GM19463 (cell line): ENCODE measurements at regions not wholly inside any gene's neighbourhood (a gene's known extent, or its start where the extent isn't known, plus 50 kb on each side); places are given as distances from the start of the nearest gene placed in this dataset.

Experiments used
- ATAC-seq: cut with Tn5 transposase; IDR thresholded peaks from one replicate; pipeline ENCODE4 v1.9.1; 2021; ENCODE audit warnings: mild to moderate bottlenecking, moderate library complexity; ENCODE audit not compliant: unreplicated experiment

- peak; percentile 53 for ATAC-seq
Measured at GRCh38 chr4:14800977-14801376, 201.3 kb upstream of the CPEB2 start.

GRCh38 chr4:14802596-14802995 is 199.7 kb upstream of the CPEB2 start:
- no peak for ATAC-seq

DNA sequence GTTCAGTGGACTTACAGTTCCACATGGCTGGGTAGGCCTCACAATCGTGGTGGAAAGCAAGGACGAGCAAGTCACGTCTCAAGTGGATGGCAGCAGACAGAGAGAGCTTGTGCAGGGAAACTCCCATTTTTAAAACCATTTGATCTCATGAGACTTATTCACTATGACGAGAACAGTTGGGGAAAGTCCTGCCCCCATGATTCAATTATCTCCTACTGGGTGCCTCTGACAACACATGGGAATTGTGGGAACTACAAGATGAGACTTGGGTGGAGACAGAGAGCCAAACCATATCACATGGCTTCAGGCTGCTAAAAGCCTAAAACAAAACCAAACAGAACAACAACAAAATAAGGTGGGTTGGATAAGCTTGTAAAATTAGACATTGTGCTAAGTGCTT is 194.4 kb upstream of the CPEB2 start:
- no peak for ATAC-seq

DNA sequence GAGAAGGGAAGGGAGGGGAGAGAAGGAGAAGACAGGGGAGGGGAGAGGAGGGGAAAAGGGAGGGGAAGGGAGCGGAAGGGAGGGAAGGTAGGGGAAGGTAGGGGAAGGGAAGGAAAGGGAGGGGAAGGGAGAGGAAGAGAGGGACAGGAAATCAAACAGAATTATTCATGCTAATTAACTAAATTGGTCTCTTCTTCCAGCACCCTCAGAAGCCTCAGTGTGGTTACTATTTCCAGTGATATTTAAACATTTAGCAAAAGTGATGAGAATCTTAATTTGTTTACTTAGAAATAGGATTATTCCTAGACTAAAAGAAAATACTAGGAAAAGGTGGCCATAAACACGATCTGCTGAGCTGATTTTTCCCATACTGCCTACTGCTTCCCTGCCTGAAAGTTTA is 193.1 kb upstream of the CPEB2 start:
- no peak for ATAC-seq

DNA sequence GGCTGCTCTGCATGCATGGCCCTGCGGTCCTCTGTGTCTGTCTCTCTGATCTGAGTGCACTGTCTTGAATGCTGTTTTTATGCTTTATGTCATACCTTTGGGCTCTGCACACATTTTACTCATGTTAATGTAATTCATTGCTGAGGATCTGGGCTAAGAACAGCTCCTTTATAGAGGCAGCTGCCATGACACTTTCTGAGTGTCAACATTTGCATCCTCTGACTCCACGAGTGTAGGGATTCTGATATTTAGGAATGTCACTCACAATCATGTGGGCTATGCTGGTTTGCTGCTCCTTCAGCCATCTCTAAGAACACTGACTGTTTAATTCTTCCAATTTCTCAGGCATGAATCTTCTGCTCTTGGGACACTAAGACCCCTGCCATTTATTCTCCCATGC is 192.2 kb upstream of the CPEB2 start:
- ATAC-seq: no peak

DNA sequence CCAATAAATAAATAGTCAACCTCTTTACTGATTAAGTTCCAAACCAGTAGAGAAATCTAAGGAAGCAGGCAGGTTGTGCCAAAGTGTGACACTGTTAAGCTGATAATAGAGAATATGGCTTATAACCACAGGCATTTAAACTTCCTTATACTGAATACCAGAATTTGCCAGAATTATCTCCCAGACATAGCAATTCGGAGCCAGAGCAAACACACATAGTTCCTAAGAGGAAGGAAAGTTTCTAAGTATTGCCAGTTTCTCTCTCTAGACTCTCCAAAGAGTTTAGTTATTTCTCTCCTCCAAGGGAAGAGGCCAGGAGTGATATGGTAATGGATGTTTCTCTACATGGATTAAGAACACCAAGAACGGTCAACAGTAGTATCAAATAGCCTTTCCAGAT is 191.7 kb upstream of the CPEB2 start:
- ATAC-seq: no peak

- ATAC-seq: no peak
Measured at GRCh38 chr4:14812101-14812500, 190.2 kb upstream of the CPEB2 start.

DNA sequence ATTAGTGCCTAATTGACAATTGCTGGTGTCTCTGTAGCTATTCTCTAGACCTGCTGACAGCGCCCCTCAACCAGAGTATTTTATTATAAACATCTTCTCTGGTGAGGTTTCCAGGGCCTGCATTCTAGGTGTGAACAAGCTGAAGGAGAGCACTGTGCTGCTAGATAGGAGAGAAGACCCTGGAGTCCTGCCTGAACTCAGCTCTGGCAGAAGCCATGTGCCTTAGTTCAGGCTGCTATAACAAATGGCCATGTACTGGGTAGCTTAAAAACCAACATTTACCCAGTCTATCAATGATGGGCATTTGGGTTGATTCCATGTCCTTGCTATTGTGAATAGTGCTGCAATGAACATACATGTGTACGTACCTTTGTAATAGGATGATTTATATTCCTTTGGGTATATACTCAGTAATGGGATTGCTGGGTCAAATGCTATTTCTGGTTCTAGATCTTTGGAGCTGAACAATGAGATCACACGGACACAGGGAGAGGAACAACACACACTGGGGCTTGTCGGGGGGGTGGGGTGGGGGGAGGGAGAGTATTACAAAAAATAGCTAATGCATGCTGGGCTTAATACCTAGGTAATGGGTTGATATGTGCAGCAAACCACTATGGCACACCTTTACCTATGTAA is 185.5 kb upstream of the CPEB2 start:
- ATAC-seq: no peak

GRCh38 chr4:14824189-14824588 is 178.1 kb upstream of the CPEB2 start:
- no peak for ATAC-seq

- ATAC-seq: no peak
Measured at GRCh38 chr4:14827111-14827510, 175.2 kb upstream of the CPEB2 start.

- no peak for ATAC-seq
Measured at GRCh38 chr4:14829795-14830194, 172.5 kb upstream of the CPEB2 start.

DNA sequence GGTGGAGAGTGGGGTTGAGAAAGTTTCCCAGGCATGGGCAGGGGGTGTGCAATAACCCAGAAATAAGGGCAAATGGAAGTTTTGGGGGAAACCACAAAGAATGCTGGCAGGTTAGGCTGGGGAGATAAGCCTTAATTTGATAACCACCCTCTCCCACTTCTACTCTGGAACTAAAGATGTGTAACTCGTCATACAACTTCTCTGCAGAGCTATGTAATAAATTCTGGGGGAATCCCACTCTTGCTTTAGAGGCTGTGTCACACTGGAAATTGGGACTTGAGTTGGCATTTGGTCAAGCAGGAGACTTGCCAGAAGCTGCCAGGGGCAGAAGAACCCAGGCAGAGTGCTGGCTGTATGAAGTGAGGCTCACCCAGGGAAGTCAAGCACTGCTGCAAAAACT is 170.9 kb upstream of the CPEB2 start:
- ATAC-seq: no peak

GRCh38 chr4:14833053-14833452 is 169.2 kb upstream of the CPEB2 start:
- no peak for ATAC-seq

GRCh38 chr4:14834382-14834781 is 167.9 kb upstream of the CPEB2 start:
- ATAC-seq: no peak

GRCh38 chr4:14835288-14835687 is 167.0 kb upstream of the CPEB2 start:
- ATAC-seq: no peak

DNA sequence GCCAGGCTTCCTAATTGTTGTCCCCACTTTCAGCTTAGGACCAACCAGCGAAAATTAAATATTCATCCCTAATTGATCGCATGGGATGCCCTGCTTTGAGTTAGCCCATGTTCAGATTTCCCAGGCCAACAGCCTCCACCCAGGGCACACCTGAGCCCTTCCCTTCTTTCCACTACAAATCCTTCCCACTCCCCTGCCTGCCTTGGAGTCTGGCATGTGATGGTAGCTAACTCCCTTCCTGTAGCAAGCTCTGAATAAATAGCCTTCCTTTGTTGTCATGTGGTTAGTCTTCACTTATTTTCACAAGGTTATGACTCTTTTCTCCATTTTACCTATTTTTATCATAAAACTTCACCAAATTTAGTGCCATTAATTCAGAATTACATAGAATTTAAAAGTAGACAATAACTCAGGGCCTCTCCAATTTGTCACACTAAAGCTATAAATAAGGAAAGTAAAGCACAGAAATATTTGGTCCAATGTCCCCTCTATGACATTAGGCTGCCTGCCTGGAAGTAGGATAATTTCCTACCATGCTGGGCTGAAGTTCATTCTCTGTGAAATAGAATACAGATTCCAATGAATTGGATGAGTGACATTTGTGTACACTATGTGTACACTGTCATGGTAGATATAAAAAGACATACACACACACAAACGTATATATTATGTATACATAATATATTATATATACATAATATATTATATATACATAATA is 166.4 kb upstream of the CPEB2 start:
- no peak for ATAC-seq

DNA sequence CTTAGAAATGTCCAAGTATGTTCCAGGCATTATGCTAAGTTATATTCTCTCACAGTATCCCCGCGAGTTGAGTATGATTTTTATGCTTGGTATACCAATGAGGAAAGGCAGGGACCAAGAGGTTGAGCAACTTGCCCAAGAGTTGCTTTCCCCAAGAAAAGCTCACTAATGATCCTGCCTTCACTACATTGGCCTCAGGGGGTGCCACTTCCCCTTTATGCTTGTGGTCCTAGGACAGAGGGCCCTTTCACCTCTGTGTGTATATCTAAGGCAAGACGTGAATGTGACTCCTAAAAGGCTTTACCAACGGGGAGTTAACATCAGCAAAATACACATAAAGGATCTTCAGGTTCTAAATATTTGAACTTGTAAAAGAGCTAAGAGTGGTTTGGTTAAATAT is 164.4 kb upstream of the CPEB2 start:
- ATAC-seq: no peak

DNA sequence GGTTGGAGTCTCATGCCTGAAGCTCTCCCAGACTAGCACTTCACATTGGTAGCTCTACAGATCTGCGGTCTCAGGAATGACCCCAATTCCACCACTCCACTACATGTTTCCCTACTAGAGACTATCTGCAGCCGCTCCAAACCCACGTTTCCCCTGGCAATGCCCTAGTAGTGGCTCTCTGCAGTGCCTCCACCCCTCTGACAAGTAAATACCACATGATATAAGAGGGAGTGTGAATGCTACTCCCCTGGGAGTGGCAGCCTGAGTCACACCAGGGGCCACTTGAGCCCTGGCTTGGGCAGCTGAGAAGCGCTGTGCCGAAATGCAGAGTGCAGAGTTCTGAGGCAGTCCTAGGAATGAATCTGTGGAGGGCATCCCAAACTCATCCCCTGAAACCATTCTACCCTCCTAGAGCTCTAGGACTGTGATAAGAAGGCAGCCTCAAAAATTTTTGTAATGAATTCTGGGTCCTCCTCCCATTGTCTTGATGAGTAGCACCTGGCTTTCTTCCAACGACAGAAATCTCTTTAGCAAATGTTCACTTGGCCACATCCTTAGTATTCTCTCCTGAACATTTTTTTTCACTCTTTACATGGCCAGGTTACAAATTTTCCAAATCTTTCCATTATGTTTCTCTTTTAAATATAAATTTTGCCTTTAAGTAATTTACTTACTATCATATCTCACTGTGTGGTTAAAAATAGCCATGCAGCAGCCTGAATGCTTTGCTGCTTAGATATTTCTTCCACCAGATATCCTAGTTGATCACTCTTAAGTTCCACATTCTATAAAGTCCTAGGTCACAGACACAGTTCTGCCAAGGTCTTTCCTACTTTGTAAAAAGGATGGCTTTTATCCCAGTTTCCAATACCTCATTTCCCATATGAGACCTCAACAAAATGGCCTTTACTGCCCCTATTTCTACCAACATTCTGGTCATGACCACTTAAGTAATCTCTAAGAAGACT is 160.2 kb upstream of the CPEB2 start:
- ATAC-seq: no peak

DNA sequence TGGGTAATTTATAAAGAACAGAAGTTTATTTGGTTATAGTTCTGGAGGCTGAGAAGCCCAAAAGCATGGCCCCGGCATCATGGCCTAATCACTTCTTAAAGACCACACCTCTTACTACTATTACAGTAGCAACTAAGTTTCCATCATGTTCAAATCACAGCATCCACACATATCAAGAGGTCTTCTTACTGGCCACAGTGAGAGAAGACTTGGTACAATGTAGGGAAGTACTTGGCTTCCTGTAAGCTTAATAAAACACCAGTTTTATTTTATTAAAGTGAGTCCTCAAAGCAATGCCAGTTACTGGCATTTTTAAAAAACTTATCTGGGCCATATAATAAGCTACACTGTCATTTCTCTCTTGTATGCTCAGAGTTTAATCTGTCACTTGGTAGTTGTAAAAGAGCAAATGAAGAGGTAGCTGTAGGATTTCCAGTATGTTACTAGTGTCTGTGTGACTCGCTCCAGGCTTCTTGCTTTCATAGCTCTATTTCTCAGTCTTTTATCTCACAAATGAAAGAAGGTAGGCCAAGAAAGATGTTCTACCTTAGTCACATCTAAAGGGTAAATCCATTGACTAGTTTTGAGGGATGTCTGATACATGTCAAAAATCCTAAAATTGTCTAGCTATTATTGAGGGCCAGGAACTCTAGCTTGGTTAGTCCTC is 159.2 kb upstream of the CPEB2 start:
- no peak for ATAC-seq

GRCh38 chr4:14844061-14844460 is 158.2 kb upstream of the CPEB2 start:
- ATAC-seq: no peak

GRCh38 chr4:14848229-14848628 is 154.1 kb upstream of the CPEB2 start:
- ATAC-seq: no peak
